Neural progenitor cell (in vitro differentiated cells): ENCODE measurements at regions not wholly inside any gene's neighbourhood (a gene's known extent, or its start where the extent isn't known, plus 50 kb on each side); places are given as distances from the start of the nearest gene placed in this dataset.

ENCODE experiments used
- EZH2 ChIP-seq: fragments of 200-600 bp; sonication (generic); IDR thresholded peaks from 2 replicates; pipeline ENCODE4 v1.6.1; 2017; ENCODE audit warnings: antibody characterized with exemption, mild to moderate bottlenecking, moderate library complexity
- TF ChIP-seq, protein P1 (sequence below): fragments of 200-600 bp; sonication (generic); IDR thresholded peaks from 2 replicates; pipeline ENCODE4 v1.5.1; 2017; ENCODE audit warnings: antibody characterized with exemption, mild to moderate bottlenecking

GRCh38 chr22:27210111-27210730 is 552.8 kb downstream of the MIAT start:
- TF ChIP-seq, protein P1, sequence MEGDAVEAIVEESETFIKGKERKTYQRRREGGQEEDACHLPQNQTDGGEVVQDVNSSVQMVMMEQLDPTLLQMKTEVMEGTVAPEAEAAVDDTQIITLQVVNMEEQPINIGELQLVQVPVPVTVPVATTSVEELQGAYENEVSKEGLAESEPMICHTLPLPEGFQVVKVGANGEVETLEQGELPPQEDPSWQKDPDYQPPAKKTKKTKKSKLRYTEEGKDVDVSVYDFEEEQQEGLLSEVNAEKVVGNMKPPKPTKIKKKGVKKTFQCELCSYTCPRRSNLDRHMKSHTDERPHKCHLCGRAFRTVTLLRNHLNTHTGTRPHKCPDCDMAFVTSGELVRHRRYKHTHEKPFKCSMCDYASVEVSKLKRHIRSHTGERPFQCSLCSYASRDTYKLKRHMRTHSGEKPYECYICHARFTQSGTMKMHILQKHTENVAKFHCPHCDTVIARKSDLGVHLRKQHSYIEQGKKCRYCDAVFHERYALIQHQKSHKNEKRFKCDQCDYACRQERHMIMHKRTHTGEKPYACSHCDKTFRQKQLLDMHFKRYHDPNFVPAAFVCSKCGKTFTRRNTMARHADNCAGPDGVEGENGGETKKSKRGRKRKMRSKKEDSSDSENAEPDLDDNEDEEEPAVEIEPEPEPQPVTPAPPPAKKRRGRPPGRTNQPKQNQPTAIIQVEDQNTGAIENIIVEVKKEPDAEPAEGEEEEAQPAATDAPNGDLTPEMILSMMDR = no peak
- no peak for TF ChIP-seq EZH2
